ENCODE measurements at regions not wholly inside any gene's neighbourhood (a gene's known extent, or its start where the extent isn't known, plus 50 kb on each side); places are given as distances from the start of the nearest gene placed in this dataset.

DNA sequence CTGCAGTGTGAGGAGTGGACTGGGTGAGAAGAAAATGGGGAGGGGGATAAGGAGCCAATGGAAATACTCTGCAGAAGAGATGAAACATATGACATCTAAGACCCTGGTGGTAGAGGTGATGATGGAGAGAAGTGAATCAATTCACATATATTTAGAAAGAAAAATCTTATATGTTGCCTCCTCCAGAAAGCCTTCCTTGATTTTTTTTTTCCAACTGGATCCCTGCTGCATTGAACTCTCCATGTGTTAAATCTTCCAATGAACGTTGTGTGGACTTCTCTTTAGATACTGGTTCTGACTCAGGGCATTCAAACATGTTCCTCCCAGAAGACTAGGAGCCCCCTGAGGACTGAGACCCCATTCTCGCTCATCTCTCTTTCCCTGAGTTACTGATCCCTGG is 348.3 kb downstream of the TSHZ3 start:
- Histone ChIP-seq H3K4me1 (ENCODE audit: insufficient read depth) (no peaks in the 10 kb centered on the region), H3K36me3 (ENCODE audit: insufficient read depth) (no peaks in the 10 kb centered on the region), H3K79me2 (replicated peaks; ENCODE audit: insufficient read depth) (no peaks in the 10 kb centered on the region), H3K27ac (ENCODE audit: low read depth) (no peak overlapping the region), H3K27me3 (ENCODE audit: insufficient read depth) (no peaks in the 10 kb centered on the region), H3K4me2 (no peak overlapping the region), H2AFZ (no peak overlapping the region), H3K9me2 (ENCODE audit: insufficient read depth) (peaks cover 4% of the 10 kb centered on the region; the same call in 1 of the 2 replicates), H4K20me1 (replicated peaks; ENCODE audit: insufficient read depth) (no peaks in the 10 kb centered on the region), H3F3A (replicated peaks; ENCODE audit: low read depth) (no peaks in the 10 kb centered on the region), H3K4me3 (no peak overlapping the region)
- no peak for DNase-seq (ENCODE audit: low spot score)
- no peak overlapping the region for H3K4me3 Mint-ChIP-seq
- H3K9me3 Mint-ChIP-seq, result no peaks in the 10 kb centered on the region
- no peak for TF ChIP-seq ZNF114 (CRISPR knock-in tag; IDR thresholded peaks at IDR 0.05)
- TF ChIP-seq ZNF331 (CRISPR knock-in tag; IDR thresholded peaks at IDR 0.05; ENCODE audit: low read depth), result no peak
- TF ChIP-seq POLR2AphosphoS5 (IDR thresholded peaks at IDR 0.05; ENCODE audit: low read depth), result no peak
- TF ChIP-seq, protein P1, sequence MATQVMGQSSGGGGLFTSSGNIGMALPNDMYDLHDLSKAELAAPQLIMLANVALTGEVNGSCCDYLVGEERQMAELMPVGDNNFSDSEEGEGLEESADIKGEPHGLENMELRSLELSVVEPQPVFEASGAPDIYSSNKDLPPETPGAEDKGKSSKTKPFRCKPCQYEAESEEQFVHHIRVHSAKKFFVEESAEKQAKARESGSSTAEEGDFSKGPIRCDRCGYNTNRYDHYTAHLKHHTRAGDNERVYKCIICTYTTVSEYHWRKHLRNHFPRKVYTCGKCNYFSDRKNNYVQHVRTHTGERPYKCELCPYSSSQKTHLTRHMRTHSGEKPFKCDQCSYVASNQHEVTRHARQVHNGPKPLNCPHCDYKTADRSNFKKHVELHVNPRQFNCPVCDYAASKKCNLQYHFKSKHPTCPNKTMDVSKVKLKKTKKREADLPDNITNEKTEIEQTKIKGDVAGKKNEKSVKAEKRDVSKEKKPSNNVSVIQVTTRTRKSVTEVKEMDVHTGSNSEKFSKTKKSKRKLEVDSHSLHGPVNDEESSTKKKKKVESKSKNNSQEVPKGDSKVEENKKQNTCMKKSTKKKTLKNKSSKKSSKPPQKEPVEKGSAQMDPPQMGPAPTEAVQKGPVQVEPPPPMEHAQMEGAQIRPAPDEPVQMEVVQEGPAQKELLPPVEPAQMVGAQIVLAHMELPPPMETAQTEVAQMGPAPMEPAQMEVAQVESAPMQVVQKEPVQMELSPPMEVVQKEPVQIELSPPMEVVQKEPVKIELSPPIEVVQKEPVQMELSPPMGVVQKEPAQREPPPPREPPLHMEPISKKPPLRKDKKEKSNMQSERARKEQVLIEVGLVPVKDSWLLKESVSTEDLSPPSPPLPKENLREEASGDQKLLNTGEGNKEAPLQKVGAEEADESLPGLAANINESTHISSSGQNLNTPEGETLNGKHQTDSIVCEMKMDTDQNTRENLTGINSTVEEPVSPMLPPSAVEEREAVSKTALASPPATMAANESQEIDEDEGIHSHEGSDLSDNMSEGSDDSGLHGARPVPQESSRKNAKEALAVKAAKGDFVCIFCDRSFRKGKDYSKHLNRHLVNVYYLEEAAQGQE (IDR thresholded peaks at IDR 0.05; ENCODE audit: unreplicated experiment), result no peak
- TF ChIP-seq, protein P2, sequence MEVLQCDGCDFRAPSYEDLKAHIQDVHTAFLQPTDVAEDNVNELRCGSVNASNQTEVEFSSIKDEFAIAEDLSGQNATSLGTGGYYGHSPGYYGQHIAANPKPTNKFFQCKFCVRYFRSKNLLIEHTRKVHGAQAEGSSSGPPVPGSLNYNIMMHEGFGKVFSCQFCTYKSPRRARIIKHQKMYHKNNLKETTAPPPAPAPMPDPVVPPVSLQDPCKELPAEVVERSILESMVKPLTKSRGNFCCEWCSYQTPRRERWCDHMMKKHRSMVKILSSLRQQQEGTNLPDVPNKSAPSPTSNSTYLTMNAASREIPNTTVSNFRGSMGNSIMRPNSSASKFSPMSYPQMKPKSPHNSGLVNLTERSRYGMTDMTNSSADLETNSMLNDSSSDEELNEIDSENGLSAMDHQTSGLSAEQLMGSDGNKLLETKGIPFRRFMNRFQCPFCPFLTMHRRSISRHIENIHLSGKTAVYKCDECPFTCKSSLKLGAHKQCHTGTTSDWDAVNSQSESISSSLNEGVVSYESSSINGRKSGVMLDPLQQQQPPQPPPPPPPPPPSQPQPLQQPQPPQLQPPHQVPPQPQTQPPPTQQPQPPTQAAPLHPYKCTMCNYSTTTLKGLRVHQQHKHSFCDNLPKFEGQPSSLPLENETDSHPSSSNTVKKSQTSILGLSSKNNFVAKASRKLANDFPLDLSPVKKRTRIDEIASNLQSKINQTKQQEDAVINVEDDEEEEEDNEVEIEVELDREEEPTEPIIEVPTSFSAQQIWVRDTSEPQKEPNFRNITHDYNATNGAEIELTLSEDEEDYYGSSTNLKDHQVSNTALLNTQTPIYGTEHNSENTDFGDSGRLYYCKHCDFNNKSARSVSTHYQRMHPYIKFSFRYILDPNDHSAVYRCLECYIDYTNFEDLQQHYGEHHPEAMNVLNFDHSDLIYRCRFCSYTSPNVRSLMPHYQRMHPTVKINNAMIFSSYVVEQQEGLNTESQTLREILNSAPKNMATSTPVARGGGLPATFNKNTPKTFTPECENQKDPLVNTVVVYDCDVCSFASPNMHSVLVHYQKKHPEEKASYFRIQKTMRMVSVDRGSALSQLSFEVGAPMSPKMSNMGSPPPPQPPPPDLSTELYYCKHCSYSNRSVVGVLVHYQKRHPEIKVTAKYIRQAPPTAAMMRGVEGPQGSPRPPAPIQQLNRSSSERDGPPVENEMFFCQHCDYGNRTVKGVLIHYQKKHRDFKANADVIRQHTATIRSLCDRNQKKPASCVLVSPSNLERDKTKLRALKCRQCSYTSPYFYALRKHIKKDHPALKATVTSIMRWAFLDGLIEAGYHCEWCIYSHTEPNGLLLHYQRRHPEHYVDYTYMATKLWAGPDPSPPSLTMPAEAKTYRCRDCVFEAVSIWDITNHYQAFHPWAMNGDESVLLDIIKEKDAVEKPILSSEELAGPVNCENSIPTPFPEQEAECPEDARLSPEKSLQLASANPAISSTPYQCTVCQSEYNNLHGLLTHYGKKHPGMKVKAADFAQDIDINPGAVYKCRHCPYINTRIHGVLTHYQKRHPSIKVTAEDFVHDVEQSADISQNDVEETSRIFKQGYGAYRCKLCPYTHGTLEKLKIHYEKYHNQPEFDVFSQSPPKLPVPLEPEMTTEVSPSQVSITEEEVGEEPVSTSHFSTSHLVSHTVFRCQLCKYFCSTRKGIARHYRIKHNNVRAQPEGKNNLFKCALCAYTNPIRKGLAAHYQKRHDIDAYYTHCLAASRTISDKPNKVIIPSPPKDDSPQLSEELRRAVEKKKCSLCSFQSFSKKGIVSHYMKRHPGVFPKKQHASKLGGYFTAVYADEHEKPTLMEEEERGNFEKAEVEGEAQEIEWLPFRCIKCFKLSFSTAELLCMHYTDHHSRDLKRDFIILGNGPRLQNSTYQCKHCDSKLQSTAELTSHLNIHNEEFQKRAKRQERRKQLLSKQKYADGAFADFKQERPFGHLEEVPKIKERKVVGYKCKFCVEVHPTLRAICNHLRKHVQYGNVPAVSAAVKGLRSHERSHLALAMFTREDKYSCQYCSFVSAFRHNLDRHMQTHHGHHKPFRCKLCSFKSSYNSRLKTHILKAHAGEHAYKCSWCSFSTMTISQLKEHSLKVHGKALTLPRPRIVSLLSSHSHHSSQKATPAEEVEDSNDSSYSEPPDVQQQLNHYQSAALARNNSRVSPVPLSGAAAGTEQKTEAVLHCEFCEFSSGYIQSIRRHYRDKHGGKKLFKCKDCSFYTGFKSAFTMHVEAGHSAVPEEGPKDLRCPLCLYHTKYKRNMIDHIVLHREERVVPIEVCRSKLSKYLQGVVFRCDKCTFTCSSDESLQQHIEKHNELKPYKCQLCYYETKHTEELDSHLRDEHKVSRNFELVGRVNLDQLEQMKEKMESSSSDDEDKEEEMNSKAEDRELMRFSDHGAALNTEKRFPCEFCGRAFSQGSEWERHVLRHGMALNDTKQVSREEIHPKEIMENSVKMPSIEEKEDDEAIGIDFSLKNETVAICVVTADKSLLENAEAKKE (CRISPR knock-in tag; IDR thresholded peaks at IDR 0.05), result no peak
- no peak for TF ChIP-seq EZH2phosphoT487 (IDR thresholded peaks at IDR 0.05; ENCODE audit: unreplicated experiment)
- TF ChIP-seq CREB1 (CRISPR knock-in tag; IDR thresholded peaks at IDR 0.05; ENCODE audit: low read depth), result no peak
- TF ChIP-seq STAT1 (IDR thresholded peaks at IDR 0.05; ENCODE audit: unreplicated experiment), result no peak
- no peak for TF ChIP-seq JUNB (IDR thresholded peaks at IDR 0.05; ENCODE audit: unreplicated experiment)
- TF ChIP-seq, protein P3, sequence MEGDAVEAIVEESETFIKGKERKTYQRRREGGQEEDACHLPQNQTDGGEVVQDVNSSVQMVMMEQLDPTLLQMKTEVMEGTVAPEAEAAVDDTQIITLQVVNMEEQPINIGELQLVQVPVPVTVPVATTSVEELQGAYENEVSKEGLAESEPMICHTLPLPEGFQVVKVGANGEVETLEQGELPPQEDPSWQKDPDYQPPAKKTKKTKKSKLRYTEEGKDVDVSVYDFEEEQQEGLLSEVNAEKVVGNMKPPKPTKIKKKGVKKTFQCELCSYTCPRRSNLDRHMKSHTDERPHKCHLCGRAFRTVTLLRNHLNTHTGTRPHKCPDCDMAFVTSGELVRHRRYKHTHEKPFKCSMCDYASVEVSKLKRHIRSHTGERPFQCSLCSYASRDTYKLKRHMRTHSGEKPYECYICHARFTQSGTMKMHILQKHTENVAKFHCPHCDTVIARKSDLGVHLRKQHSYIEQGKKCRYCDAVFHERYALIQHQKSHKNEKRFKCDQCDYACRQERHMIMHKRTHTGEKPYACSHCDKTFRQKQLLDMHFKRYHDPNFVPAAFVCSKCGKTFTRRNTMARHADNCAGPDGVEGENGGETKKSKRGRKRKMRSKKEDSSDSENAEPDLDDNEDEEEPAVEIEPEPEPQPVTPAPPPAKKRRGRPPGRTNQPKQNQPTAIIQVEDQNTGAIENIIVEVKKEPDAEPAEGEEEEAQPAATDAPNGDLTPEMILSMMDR (conservative IDR thresholded peaks at IDR 0.05; ENCODE audit: low read depth in 2 of 2), result no peak
- TF ChIP-seq EZH2 (IDR thresholded peaks at IDR 0.05; ENCODE audit: low read depth, unreplicated experiment), result no peak
- no peak for TF ChIP-seq NANOG (IDR thresholded peaks at IDR 0.05; ENCODE audit: borderline replicate concordance)
- TF ChIP-seq, protein P4, sequence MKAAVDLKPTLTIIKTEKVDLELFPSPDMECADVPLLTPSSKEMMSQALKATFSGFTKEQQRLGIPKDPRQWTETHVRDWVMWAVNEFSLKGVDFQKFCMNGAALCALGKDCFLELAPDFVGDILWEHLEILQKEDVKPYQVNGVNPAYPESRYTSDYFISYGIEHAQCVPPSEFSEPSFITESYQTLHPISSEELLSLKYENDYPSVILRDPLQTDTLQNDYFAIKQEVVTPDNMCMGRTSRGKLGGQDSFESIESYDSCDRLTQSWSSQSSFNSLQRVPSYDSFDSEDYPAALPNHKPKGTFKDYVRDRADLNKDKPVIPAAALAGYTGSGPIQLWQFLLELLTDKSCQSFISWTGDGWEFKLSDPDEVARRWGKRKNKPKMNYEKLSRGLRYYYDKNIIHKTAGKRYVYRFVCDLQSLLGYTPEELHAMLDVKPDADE (IDR thresholded peaks at IDR 0.05), result no peak
- peaks cover 3% of the 10 kb centered on the region for H3K27me3 Mint-ChIP-seq (ENCODE audit: insufficient read depth, low read depth, poor library complexity)
- ATAC-seq, result no peak
- H3K36me3 Mint-ChIP-seq (ENCODE audit: low read depth), result no peaks in the 10 kb centered on the region
- H3K4me1 Mint-ChIP-seq, result peaks cover 6% of the 10 kb centered on the region
- no peak overlapping the region for H3K27ac Mint-ChIP-seq
